Muscle layer of duodenum (tissue), 2 donors: ENCODE measurements at regions not wholly inside any gene's neighbourhood (a gene's known extent, or its start where the extent isn't known, plus 50 kb on each side); places are given as distances from the start of the nearest gene placed in this dataset.

ENCODE experiments used
- H3K27ac ChIP-seq: one replicate; pipeline ENCODE4 v1.7.0; 2013; ENCODE audit warnings: mild to moderate bottlenecking, low read length
- H3K27me3 ChIP-seq: one replicate; pipeline ENCODE4 v1.7.0; 2013; ENCODE audit warnings: low read depth, mild to moderate bottlenecking, control low read depth, low read length
- H3K36me3 ChIP-seq, 2 donors: one replicate each; pipeline ENCODE4 v1.7.0; 2013; ENCODE audit warnings: low read length in 2 of 2, control low read depth in 1 of 2, mild to moderate bottlenecking in 1 of 2; ENCODE audit not compliant: insufficient read depth in 2 of 2, control insufficient read depth in 1 of 2
- H3K4me1 ChIP-seq, 2 donors: one replicate each; pipeline ENCODE4 v1.7.0; 2013; ENCODE audit warnings: low read length in 2 of 2, mild to moderate bottlenecking in 2 of 2, control low read depth in 1 of 2, moderate library complexity in 1 of 2; ENCODE audit not compliant: insufficient read depth in 2 of 2, control insufficient read depth in 1 of 2
- H3K4me3 ChIP-seq, 2 donors: one replicate each; pipeline ENCODE4 v1.7.0; 2013; ENCODE audit warnings: low read length in 2 of 2, low read depth in 1 of 2, mild to moderate bottlenecking in 1 of 2
- H3K9me3 ChIP-seq, 2 donors: one replicate each; pipeline ENCODE4 v1.7.0; 2013; ENCODE audit warnings: low read length in 2 of 2, control low read depth in 1 of 2, mild to moderate bottlenecking in 1 of 2; ENCODE audit not compliant: control insufficient read depth in 1 of 2
- donor health status: healthy.

GRCh38 chr10:10870523-10871241 is 147.0 kb upstream of the CELF2 start:
- peaks cover 7 to 16% of the 10 kb centered on the region in 2 donors for H3K4me1 ChIP-seq
- H3K4me3 ChIP-seq = no peak overlapping the region
- no peaks in the 10 kb centered on the region for H3K36me3 ChIP-seq
- no peaks in the 10 kb centered on the region for H3K27me3 ChIP-seq
- no peaks in the 10 kb centered on the region for H3K9me3 ChIP-seq
- peak overlapping the region; percentile 78 for H3K27ac ChIP-seq

GRCh38 chr10:10871352-10871751 is 146.3 kb upstream of the CELF2 start:
- peak overlapping the region; percentile 78 for H3K27ac ChIP-seq
- H3K4me3 ChIP-seq = no peak overlapping the region
- no peaks in the 10 kb centered on the region for H3K9me3 ChIP-seq
- H3K36me3 ChIP-seq = no peaks in the 10 kb centered on the region
- H3K4me1 ChIP-seq = peaks cover 7 to 16% of the 10 kb centered on the region in 2 donors
- H3K27me3 ChIP-seq = no peaks in the 10 kb centered on the region

DNA sequence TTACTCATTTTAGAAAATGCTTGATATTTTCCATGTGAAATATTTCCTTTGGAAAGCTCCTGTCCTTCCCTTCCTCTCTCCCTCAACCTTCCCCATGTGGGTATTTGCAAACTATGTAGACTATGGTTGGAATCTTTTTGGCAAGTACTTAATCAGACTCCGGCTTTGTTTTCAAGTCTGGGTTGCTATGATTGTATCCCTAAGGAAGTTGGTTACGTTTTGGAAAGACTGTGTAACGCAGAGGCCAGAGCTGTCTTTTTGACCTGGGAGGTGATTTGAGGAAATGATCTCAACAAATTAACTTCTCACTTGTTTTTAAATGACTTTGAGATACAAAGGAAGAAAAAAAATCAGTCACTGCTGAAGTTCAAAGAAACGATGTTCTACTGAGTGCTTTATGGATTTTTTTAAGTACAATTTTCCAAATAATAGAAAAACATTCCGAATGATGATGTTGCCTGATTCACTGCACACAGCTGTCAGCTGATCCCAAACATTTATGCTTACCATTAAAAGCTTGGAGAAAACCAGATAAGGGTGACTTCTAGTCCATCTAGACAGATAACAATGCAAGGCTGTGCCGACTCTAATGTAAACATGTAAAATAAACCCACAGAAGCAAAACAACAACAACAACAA is 145.5 kb upstream of the CELF2 start:
- Histone ChIP-seq H3K36me3 (no peaks in the 10 kb centered on the region), H3K27ac (peak overlapping the region; percentile 86), H3K9me3 (no peaks in the 10 kb centered on the region), H3K27me3 (no peaks in the 10 kb centered on the region), H3K4me3 (peak overlapping the region in 1 of 2 donors; percentile 29), H3K4me1 (peaks cover 7 to 16% of the 10 kb centered on the region in 2 donors)

DNA sequence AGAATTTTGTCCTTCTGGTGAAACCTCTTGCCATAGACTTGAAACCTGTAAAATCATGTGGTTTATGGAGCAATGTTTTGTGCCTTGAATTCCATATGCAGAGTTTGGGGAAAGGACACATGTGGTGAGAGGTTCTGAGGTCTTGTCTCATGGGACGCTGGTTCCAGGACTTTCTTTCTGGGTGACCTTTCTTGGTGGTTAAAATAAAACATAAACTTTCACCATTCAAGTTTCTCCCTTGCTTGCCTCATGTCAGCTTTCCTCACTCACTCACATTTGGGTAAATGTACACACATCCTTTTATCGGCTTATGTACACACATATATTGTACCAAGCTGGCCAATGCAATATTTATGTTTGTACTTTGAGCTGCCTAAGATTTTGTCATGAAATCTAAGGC is 144.9 kb upstream of the CELF2 start:
- no peaks in the 10 kb centered on the region for H3K36me3 ChIP-seq
- peak overlapping the region; percentile 86 for H3K27ac ChIP-seq
- peak overlapping the region in 1 of 2 donors; percentile 29 for H3K4me3 ChIP-seq
- no peaks in the 10 kb centered on the region for H3K27me3 ChIP-seq
- peaks cover 7 to 16% of the 10 kb centered on the region in 2 donors for H3K4me1 ChIP-seq
- H3K9me3 ChIP-seq = no peaks in the 10 kb centered on the region

DNA sequence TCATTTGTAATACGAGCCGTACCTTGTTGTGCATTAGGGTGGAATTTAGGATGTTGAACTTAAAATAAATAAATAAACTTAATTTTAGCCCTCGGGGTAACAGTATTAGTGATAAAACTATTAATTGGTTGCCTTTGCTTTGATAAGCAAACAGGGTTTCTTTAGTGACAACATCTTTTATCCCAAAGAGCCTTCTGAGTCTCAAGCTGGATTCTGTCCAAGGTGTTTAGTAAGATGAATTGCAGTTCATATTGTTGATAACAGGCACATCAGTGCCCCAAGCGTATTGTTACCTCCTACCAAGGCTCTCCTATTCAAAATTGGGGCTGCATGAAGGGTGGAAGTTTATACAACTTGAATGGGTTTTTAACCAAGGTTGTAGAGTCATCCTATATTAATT is 144.4 kb upstream of the CELF2 start:
- Histone ChIP-seq H3K4me3 (no peak overlapping the region), H3K36me3 (no peaks in the 10 kb centered on the region), H3K9me3 (no peaks in the 10 kb centered on the region), H3K27me3 (no peaks in the 10 kb centered on the region), H3K4me1 (peaks cover 7 to 16% of the 10 kb centered on the region in 2 donors), H3K27ac (no peak overlapping the region)

DNA sequence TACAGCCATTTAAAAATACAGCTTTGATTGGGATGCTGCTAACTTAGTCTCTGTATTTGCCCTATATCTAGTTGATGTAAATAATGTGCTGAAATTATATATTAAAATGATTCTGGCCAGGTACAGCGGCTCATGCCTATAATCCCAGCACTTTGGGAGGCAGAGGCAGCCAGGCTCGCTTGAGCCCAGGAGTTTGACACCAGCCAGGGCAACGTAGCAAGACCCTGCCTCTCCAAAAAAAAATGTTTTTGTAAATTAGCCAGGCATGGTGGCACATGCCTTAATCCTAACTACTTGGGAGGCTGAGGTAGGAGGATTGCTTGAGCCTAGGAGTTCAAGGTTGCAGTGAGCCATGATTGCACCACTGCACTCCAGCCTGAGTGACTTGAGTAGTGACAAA is 143.8 kb upstream of the CELF2 start:
- peaks cover 7 to 16% of the 10 kb centered on the region in 2 donors for H3K4me1 ChIP-seq
- H3K27ac ChIP-seq = no peak overlapping the region
- H3K4me3 ChIP-seq = no peak overlapping the region
- no peaks in the 10 kb centered on the region for H3K27me3 ChIP-seq
- H3K36me3 ChIP-seq = no peaks in the 10 kb centered on the region
- H3K9me3 ChIP-seq = no peaks in the 10 kb centered on the region

DNA sequence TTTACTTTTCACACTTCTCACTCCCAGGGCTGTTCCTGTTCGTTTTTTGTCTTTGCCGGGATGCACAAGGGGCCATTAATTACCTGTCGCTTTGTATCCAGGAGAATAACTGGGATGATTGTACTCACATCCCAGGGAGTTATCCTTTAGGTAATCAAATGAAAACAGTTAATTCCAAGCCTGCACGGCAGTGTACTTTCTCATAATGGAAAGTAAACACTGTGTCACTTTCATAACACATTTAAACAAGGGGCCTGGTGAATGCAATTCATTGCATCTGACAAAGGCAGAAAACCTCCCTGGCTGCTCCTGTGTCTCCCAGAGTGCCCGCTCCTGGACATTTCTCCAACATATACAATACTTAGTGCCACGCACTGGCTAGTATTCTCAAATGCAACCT is 138.7 kb upstream of the CELF2 start:
- Histone ChIP-seq H3K9me3 (peaks cover 0 to 2% of the 10 kb centered on the region in 2 donors), H3K36me3 (no peaks in the 10 kb centered on the region), H3K27me3 (no peaks in the 10 kb centered on the region), H3K27ac (no peak overlapping the region), H3K4me1 (peaks cover 0 to 6% of the 10 kb centered on the region in 2 donors), H3K4me3 (no peak overlapping the region)

- no peak overlapping the region for H3K27ac ChIP-seq
- H3K36me3 ChIP-seq = no peaks in the 10 kb centered on the region
- peaks cover 0 to 6% of the 10 kb centered on the region in 2 donors for H3K4me1 ChIP-seq
- no peaks in the 10 kb centered on the region for H3K27me3 ChIP-seq
- H3K9me3 ChIP-seq = peaks cover 0 to 8% of the 10 kb centered on the region in 2 donors
- H3K4me3 ChIP-seq = no peak overlapping the region
Measured at GRCh38 chr10:10881117-10881813, 136.4 kb upstream of the CELF2 start.

DNA sequence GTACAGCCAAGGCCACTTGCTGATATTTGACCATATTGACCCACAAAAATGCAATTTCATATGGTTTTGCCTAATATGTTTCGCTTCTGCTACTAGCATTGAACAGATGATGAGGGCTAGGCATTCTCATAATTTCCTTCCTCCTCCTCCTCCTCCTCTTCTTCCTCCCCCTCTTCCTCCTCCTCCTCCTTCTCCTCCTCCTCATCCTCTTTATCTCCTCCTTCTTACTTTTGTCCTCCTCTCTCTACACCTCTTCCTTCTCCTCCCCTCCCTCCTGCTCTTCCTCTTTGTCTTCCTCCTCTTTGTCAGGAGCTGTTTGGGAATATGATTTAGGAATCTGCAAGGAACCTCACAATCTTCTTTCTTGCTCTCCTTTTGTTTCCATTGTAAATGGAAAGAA is 133.9 kb upstream of the CELF2 start:
- peaks cover 0 to 8% of the 10 kb centered on the region in 2 donors for H3K9me3 ChIP-seq

GRCh38 chr10:10886861-10887531 is 130.7 kb upstream of the CELF2 start:
- Histone ChIP-seq H3K36me3 (no peaks in the 10 kb centered on the region), H3K9me3 (peaks cover 0 to 8% of the 10 kb centered on the region in 2 donors), H3K27ac (no peak overlapping the region), H3K27me3 (no peaks in the 10 kb centered on the region), H3K4me3 (no peak overlapping the region), H3K4me1 (no peaks in the 10 kb centered on the region)

More for the DNA sequence above, 133.9 kb upstream of the CELF2 start:
- no peaks in the 10 kb centered on the region for H3K36me3 ChIP-seq
- H3K27me3 ChIP-seq = no peaks in the 10 kb centered on the region
- peaks cover 0 to 6% of the 10 kb centered on the region in 2 donors for H3K4me1 ChIP-seq
- H3K27ac ChIP-seq = no peak overlapping the region
- no peak overlapping the region for H3K4me3 ChIP-seq
